ENCODE measurements at regions not wholly inside any gene's neighbourhood (a gene's known extent, or its start where the extent isn't known, plus 50 kb on each side); places are given as distances from the start of the nearest gene placed in this dataset.

- no peak for DNase-seq (ENCODE audit: low spot score)
Measured at GRCh38 chr10:32169556-32169955, 113.3 kb upstream of the KIF5B start.

GRCh38 chr10:32167450-32167849 is 111.2 kb upstream of the KIF5B start:
- no peak for DNase-seq (ENCODE audit: low spot score)

GRCh38 chr10:32166365-32166764 is 110.1 kb upstream of the KIF5B start:
- DNase-seq (ENCODE audit: low spot score): no peak

GRCh38 chr10:32163762-32164148 is 107.5 kb upstream of the KIF5B start:
- DNase-seq (ENCODE audit: low spot score): no peak

- DNase-seq (ENCODE audit: low spot score): peak; percentile 28
Measured at GRCh38 chr10:32163071-32163761, 107.0 kb upstream of the KIF5B start.

- DNase-seq (ENCODE audit: low spot score): no peak
Measured at GRCh38 chr10:32161586-32161985, 105.4 kb upstream of the KIF5B start.

- no peak for DNase-seq (ENCODE audit: low spot score)
Measured at GRCh38 chr10:32160864-32161263, 104.6 kb upstream of the KIF5B start.

- no peak for DNase-seq (ENCODE audit: low spot score)
Measured at GRCh38 chr10:32159264-32159663, 103.0 kb upstream of the KIF5B start.

GRCh38 chr10:32156031-32156495 is 99.8 kb upstream of the KIF5B start:
- no peak for DNase-seq (ENCODE audit: low spot score)

GRCh38 chr10:32155075-32155516 is 98.9 kb upstream of the KIF5B start:
- peak; percentile 32 for DNase-seq (ENCODE audit: low spot score)

GRCh38 chr10:32153931-32154330 is 97.7 kb upstream of the KIF5B start:
- no peak for DNase-seq (ENCODE audit: low spot score)

- DNase-seq (ENCODE audit: low spot score): no peak
Measured at GRCh38 chr10:32153252-32153651, 97.0 kb upstream of the KIF5B start.

- DNase-seq (ENCODE audit: low spot score): no peak
Measured at GRCh38 chr10:32151871-32152270, 95.6 kb upstream of the KIF5B start.

- no peak for DNase-seq (ENCODE audit: low spot score)
Measured at GRCh38 chr10:32150532-32151101, 94.4 kb upstream of the KIF5B start.

GRCh38 chr10:32149252-32149955 is 93.2 kb upstream of the KIF5B start:
- peak; percentile 66 for DNase-seq (ENCODE audit: low spot score)

GRCh38 chr10:32148864-32149251 is 92.6 kb upstream of the KIF5B start:
- no peak for DNase-seq (ENCODE audit: low spot score)

GRCh38 chr10:32147730-32148129 is 91.5 kb upstream of the KIF5B start:
- DNase-seq (ENCODE audit: low spot score): no peak

GRCh38 chr10:32146166-32146565 is 89.9 kb upstream of the KIF5B start:
- DNase-seq (ENCODE audit: low spot score): no peak

- no peak for DNase-seq (ENCODE audit: low spot score)
Measured at GRCh38 chr10:32144817-32145688, 88.8 kb upstream of the KIF5B start.

- DNase-seq (ENCODE audit: low spot score): no peak
Measured at GRCh38 chr10:32143302-32143847, 87.2 kb upstream of the KIF5B start.

GRCh38 chr10:32142646-32143045 is 86.4 kb upstream of the KIF5B start:
- DNase-seq (ENCODE audit: low spot score): no peak

All from AG08396 (cell line).